PFSK-1 (cell line): ENCODE measurements at regions not wholly inside any gene's neighbourhood (a gene's known extent, or its start where the extent isn't known, plus 50 kb on each side); places are given as distances from the start of the nearest gene placed in this dataset.

Experiments used
- POLR2AphosphoS5 ChIP-seq: IDR thresholded peaks from 2 replicates; pipeline ENCODE4 v1.6.1; 2012; ENCODE audit warnings: low read depth, mild to moderate bottlenecking, control low read depth, low read length, moderate library complexity
- REST ChIP-seq, 2 experiments: IDR thresholded peaks; 2 replicates each; pipeline versions ENCODE4 v1.6.1 to v1.8.0; 2011 to 2012; ENCODE audit warnings: low read depth in 2 of 2, low read length in 2 of 2, control low read depth in 1 of 2, inconsistent platforms in 1 of 2, mild to moderate bottlenecking in 1 of 2, moderate library complexity in 1 of 2; ENCODE audit not compliant: insufficient read depth in 1 of 2
- SIN3A ChIP-seq: IDR thresholded peaks from 2 replicates; pipeline ENCODE4 v1.6.1; 2012; ENCODE audit warnings: mild to moderate bottlenecking, low read length, moderate library complexity, borderline replicate concordance; ENCODE audit not compliant: insufficient read depth
- TAF1 ChIP-seq: IDR thresholded peaks from 2 replicates; pipeline ENCODE4 v1.6.1; 2012; ENCODE audit warnings: low read length, control low read depth, borderline replicate concordance; ENCODE audit not compliant: insufficient read depth

DNA sequence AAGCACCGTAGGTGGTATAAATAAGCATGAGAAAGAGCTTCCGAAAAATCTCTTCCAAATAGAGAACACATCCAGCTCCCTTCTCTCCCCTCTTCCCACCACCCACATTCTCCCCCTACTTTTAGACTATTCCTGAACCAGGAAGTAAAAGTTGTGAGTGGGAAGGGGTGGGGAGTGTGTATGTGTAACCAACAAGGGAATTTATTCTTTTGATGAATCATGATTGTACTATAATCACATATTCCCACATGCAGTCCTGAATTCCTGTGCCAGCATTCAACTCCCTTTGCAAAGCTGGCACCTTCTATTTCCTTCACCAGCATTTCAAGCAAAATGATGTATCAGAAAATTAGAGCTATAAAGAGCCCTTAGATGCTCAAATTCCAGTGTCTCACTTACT lies 230.6 kb upstream of the CHRM2 start:
- no peak for TF ChIP-seq SIN3A
- no peak for TF ChIP-seq TAF1
- TF ChIP-seq POLR2AphosphoS5, result no peak
- no peak for TF ChIP-seq REST (IDR thresholded peaks at IDR 0.05; ENCODE audit: insufficient read depth in 1 of 2, low read depth in 2 of 2, low read length in 2 of 2)
